RCC 7860 (cell line): ENCODE measurements at regions not wholly inside any gene's neighbourhood (a gene's known extent, or its start where the extent isn't known, plus 50 kb on each side); places are given as distances from the start of the nearest gene placed in this dataset.

Experiments
- DNase-seq: peaks from one replicate; pipeline ENCODE4 v3.0.0-alpha.2; 2015; ENCODE audit warnings: low spot score
- FAIRE-seq: peaks from 2 replicates; lab custom pipeline; 2012; peaks lifted over from hg19 to GRCh38; lab: Jason Lieb, UNC

DNA sequence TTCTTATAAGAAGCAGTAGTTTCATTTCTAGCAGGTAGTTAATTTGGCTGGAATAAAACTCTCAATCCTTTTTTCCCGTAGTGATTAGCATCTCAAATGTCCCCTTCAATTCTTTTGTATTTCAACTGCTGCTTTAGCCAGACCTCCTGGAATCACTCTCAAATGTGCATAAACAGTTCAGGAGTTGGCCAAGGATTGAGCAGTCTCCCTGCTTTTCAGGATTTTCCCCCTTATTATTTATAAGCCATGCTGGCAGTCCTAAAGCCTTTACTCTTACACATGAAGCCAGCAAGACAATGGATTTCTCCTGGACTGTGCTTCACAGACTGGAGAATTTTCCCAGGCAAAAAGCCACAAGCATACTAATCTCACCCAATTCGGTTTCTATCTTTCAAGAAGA lies 950.1 kb downstream of the VRK1 start:
- FAIRE-seq (no peak), DNase-seq (no peak)

DNA sequence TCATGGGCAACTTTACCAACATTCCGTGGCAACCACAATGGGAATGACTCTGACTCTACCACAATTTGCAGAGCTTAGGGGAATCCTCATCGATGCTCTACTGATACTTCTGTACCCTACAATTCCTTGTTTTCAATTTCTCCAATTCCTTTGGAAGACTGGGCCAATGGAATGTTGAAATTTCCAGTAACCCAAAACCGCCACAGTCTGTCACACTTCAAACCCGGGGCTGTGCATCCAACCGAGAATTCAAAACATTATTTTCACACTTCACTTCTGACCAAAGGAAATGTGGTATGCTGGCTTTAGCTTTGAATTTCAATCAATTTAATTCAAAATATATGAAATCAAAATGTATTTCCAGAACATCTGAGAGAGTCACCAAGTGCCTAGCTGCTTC lies 951.4 kb downstream of the VRK1 start:
- DNase-seq: no peak
- FAIRE-seq: no peak

DNA sequence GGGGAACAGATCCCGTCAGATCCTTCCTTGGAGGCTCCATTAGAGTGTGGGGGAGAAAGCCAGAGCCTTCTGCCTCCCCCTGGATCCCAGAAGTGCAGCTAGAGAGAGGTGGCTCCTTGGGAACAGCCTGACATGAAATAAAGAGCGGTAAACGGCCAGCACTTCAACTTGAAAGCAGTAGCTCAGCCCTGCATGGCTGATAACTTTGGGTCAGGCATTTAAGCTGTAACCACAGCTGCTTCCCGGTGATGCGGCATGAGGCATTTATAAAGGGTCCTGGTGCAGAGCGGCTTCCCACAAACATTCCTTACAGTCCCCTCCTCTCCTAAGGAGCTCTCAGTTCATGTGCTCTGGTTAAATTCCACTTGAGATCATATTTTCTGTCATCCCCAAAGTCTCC lies 960.3 kb downstream of the VRK1 start:
- FAIRE-seq (no peak), DNase-seq (no peak)

DNA sequence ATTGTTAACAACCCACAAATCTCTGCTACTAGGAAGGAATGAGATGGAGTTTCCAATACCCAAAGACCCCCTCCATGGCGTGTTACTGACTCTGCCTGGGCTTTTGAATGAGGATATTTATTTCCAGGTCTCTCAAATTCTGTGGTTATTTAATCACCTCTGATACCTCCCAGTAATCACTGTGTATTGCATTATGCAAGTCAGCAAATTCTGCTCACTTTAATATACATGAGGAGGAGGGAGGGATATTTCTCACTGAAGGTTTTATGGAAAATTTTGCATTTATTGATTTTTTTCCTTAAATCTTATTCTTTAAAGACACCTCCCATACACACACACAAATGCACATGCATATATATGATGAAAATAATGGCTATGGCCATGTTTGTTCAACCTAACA lies 962.9 kb downstream of the VRK1 start:
- DNase-seq (no peak), FAIRE-seq (no peak)

DNA sequence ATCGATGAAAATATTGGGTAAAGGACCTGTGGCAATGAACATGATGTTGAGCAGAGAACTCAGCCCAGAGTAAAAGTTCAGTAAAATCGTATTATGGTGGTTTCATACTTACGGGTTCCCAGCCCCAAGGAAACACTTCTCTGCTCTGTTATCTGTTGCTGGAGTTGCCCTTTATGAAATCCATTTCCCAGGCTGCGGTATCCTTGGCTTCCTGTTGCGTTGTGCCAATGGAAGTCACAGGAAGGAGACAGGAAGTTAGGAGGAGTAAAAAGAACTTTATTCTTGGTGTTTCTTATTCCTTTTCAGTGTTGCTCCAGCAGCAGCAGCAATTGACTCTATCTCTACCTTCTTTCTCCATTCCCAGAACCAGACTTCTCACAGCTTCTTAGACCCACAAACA lies 965.2 kb downstream of the VRK1 start:
- DNase-seq: no peak
- no peak for FAIRE-seq

DNA sequence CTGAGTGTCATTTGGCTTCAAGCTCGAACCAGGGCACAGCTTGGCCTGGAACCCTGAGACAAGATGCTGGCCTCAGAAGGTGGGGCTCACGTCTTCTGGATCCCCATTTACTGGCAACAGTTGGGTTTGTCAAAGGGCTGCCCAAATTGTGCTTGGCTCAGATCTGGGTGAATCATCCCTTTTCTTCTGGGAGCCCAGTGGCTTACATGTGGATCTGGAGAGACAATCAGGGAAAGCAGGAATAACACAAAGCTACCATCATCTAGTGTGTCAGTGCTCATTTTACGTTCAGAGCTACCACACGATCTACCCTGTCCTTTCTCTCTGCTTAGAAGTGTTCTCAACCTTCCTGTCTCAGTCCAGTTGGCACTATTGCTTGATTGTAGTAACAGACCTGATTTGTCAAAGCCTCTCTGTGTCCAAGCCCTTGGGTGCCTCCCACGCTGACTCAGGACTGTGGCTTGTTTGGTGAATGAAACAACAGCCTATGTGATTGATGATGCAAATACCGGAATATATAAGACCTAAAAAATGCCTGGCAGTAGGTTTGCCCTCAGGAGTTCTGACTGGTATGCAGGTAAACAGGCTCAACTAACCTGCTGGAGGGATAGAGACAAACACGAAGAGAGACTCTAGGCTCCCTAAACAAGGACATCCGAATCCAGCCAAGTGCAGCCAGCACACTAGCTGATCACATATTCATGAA lies 974.3 kb downstream of the VRK1 start:
- DNase-seq (no peak), FAIRE-seq (no peak)

DNA sequence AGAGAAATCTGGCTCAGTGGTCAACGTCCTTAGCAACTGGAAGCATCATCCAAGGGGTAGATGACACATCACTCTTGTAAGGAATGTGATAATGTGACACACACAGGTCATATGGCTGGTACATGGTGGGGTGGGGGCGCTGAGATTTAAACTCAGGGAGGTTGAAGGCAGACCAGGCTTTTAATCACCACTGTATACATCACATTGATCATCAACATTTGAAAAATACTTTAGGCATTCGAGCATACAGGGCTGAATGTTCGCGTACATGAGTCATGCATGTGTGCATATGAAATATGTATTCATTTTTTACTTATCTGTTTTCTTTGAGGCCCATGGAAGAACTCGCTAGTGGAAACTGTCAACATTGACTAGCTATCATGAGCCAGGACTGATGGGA lies 976.4 kb downstream of the VRK1 start:
- DNase-seq (no peak), FAIRE-seq (no peak)

DNA sequence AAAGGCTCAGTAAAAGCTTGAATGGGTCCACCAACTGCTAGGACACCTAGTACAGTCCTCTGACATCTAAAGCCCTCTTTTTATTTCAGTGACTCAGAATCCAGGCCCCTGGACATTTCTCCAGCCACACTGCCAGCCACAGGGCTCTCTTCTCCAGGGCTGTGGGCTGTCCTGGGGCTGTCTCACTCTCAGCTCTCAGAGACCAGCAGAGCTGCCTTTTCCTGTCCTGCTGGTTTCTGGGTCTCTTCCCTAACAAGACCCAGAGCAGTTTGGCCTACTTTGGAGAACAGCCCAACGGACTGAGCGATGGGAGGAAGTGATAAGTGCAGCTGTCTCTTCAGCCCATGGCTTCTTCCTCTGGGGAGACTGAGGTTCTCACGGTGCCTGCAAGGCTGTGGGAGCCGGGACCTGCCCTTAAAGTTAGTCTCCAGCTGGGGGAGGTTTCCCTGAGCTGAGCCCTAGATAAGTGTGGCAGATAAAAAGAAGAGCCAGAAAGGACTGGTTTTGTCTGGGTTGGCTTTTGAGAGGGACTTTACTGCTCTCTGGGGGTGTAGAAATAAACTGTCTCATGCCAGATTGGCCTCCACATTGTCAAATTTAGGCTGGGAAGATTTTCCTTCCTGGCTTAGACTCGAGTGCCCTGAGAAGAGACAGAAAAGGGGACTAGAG lies 979.8 kb downstream of the VRK1 start:
- DNase-seq: no peak

DNA sequence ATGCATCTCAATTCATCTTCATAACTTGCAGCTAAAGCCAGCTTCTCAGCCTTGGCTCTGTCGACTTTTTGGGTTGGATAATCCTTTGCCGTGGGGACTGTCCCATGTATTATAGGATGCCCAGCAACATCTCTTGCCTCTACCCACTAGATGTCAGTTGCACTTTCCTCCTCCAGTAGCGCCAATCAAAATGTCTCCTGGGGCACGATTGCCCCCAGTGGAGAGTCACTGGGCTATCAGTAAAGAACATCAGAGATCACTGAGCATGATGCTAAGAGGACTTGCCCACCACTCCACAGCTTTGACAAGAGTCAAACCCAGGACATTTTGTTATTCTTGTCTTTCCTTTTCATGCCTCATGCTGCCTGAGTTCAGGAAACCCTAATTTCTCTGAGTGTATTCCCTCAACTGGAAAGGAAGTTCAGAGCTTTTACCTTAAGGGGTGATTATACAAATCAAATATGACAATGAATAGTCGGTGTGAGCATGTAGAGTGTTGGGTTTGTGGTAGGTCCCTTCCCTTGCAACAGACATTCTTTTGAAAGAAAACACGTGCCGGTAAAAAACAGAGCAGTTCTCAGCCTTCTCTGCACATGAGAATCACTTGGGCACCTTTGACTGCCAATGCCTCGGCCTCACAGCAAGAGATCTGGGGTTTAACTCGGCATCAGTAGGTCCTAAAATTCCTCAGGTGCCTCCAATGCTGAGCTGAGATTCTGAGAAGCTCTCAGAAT lies 980.6 kb downstream of the VRK1 start:
- FAIRE-seq (no peak), DNase-seq (no peak)

More for the DNA sequence above, 979.8 kb downstream of the VRK1 start:
- no peak for FAIRE-seq

DNA sequence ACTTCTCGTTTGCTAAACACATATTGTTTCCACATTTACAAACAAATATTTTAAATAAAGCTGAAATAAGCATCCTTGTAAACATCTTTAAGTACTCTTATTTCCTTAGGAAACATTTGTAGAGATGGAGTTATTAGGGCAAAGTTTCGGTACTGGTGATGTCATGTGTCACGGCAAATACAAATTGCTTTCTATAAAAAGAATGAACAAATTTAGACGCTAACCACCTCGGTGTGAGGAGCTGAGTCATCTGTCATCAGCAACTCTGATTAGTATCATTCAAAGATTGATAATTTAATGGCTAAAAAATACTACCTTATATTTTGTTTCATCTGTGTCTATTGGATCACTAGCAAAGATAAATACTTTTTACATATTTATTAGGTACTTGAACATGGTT lies 982.0 kb downstream of the VRK1 start:
- DNase-seq (no peak), FAIRE-seq (no peak)

DNA sequence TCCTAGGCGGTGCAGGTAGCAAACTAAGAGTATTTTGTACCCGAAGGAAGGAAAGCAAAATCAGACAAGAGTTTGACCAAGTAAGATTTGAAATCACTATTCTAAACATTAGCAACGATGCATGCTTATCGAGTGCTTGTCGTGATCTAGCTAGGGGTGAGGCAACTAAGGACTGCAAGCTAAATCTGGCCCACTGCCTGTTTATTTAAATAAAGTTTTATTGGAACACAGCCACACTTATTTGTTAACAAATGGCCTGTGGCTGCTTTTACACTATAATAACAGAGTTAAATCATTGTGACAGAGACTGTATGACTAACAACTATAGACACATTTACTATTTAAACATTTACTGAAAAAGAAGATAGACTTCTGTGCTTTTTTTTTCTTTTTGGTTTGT lies 983.6 kb downstream of the VRK1 start:
- DNase-seq (no peak), FAIRE-seq (no peak)

DNA sequence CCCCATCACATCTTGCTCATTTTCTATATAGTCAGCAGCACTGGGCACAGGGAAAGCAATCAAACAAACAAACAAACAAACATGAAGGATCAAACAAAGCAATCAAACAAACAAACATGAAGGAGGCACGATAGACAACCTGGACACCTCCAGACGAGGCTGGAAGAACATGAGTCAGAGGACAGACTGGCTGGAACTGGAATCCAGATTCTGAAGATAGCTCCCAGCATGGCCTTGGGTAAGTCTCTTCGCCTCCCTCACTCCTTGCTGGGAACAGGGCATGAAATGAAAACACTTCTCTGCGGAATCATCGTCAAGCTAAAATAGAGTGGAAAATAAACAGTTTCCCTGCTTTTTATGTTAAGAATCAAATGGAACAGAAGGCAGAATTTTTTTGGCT lies 984.8 kb downstream of the VRK1 start:
- no peak for DNase-seq
- no peak for FAIRE-seq

DNA sequence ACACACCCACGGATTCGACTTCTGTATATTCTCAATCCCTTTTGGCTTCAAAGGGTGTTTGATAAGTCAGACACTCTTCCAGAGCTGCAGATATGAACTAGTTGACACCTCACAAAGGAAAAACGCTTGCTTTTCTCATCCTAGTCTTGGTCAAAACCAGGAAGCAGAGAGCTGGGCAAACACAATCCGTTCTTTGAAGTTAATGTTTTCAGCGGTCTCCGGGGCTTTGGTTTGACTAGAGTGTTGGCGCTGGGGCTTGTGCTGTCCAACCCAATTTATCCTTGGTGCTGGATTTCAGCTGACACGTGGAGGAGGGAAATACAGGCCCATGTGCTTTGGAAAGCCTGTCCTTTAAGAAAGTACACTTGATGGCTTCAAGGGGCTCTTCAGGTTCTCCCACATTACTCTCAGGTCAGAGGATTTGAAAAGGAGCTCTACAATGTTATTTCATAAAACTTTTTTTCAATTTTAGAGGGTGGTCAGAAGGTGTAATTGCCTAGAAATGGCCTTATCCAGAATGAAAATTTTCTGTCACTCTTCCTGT lies 985.8 kb downstream of the VRK1 start:
- FAIRE-seq: no peak
- no peak for DNase-seq

DNA sequence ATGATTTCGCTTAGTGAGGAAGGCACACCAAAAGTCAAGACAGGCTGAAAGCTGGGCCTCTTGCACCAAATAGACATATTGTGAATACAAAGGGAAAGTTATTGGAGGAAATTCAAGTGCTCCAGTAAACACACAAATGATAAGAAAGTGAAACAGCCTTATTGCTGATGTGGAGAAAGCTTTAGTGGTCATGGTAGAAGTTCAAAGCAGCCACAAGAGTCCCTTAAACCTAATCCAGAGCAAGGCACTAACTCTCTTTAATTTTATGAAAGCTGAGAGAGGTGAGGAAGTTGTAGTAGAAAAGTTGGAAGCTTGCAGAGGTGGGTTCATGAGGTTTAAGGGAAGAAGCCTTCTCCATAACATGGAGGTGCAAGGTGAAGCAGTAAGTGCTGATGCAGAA lies 988.3 kb downstream of the VRK1 start:
- no peak for FAIRE-seq

DNA sequence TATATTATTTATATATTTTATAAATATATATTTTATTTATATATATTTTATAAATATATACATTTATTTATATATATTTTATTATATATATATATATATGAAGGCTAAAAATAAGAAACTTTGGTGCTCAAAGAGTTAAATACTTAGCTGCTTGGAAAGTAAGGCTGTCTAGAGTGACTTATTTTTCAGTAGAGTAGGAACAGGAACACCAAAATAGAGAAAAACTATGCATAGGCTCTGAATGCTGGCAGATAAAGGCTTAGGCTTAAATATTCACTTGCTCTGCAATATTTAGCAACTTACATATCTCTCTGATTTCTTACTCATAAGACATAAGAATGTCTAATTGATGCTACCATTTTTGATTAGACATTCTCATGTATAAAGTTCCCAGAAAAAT lies 991.2 kb downstream of the VRK1 start:
- FAIRE-seq: no peak
- no peak for DNase-seq

More for the DNA sequence above, 988.3 kb downstream of the VRK1 start:
- DNase-seq: no peak

DNA sequence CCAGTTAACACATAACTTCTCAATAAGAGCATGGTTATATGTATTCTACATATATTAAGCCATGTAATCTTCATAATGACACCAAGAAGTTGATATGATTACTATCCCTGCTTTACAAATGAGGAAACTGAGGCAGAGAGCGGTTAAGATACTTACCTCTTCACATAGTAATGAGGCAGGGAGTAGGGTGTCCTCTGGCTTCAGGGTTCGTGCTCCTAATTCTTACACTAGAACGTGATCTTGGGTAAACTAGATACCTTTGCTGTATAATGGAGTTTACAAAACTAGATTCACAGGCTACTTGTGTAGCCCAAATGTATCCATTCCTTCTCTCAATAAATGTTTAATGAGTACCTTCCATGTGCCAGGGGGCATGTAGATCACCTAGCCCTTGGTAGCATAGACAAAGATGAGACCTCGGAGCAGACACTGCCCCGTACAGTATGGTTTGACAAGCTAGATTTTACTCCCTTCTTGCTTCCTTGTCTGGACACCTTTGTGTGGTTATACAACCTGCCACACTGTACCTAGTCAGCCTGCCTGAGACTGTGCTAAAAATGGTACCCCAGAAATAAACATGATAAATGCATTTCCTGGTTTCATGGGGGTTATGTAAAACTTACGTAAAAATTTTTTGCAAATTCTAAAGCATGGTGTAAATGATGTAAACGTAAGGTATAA lies 991.8 kb downstream of the VRK1 start:
- DNase-seq (no peak), FAIRE-seq (no peak)

DNA sequence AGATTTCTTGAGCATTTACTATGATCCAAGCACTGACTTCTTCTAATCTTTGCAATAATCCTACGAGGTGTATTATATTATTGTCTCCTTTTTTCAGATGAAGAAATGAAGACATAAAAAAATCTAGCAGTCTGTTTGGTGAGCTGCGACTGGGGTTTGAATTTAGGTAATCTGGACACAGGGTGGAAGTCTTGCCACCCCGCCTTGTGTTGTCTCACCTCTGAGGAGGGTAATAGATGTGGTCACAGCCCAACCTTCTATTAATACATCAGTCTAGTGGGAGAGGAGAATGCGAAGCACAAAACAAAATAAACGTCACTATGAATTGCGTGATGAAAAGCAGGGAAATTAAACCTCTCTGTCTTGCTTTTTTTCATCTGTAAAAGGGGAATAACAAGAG lies 993.9 kb downstream of the VRK1 start:
- no peak for DNase-seq
- FAIRE-seq: no peak

DNA sequence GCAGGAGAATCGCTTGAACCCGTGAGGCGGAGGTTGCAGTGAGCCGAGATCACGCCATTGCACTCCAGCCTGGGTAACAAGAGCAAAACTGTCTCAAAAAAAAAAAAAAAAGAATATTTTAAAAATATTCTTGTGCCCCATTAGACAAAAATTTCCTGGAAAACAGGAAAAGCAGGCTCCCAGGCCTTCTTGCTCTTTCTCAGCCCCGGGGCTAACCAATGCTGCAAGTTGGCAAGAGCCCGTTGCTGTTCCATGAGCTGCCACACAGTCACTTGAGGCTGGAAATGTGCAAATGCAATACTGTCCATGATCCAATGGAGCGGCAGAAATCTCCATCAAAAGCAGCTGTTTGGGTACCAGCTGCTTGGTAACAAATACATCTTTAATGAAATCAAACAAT lies 994.7 kb downstream of the VRK1 start:
- DNase-seq (no peak), FAIRE-seq (no peak)

DNA sequence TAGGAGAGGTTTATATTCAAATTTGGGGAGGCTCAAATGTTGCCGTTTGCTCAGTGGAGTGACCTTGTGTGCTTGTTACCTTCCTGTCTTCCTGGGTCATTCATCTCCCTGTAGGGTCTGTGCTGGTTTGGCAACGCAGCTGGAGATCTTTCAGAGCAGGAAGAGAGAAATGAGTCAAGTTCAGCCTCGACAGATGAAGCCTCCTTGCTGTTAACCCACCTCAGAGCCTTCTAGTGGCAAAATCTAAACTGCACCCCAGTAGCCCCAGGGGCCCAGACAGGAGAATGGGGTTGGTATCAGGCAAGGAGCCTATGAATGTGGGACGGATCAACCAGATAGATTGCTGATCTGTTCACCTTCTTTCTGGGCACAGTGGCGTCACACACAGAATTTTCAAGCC lies 999.3 kb downstream of the VRK1 start:
- no peak for DNase-seq
- no peak for FAIRE-seq

DNA sequence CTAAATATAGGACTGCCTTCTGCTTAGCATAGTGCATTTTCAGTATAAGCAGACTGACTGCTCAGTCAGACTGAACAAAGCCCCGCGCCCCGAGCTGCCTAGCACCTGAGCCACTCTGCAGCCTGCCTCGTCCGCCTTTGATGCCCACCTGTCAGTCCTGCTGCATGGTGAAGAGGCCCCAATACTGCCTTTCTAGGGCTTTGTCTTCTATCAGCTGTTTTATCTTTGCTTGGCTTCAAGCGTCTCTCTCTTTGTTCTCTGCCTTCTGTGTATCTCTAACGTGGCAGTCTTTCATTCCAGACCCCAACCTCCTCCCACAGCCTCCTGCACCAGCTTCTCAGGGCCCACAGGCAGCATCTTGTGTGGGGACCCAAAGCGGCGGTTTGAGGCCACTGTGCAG lies 1001.0 kb downstream of the VRK1 start:
- no peak for FAIRE-seq
- DNase-seq: no peak
